GM12878 (cell line): ENCODE measurements at regions not wholly inside any gene's neighbourhood (a gene's known extent, or its start where the extent isn't known, plus 50 kb on each side); places are given as distances from the start of the nearest gene placed in this dataset.
"Not testable (repeated sequence)": the region's sequence is repeated elsewhere in the genome, so short reads cannot be mapped to it uniquely, and the experiment has no call there.

Experiments used
- ATAC-seq: fragments of 200-7000 bp; cut with Tn5 transposase; 3 replicates; pipeline ENCODE4 v1.9.1; 2020; ENCODE audit warnings: mild to moderate bottlenecking, moderate library complexity
- BruUV-seq: library from RNA; stranded (reverse); fragments of 400-500 nt; replicated peaks from 2 replicates; lab custom pipeline; 2021; lab: Mats Ljungman, UMichigan
- CTCF ChIA-PET: fragments of 300-600 bp; sonication (Branson Sonifier 250); formaldehyde crosslinking; extraction: SDS; loops from one replicate; lab custom pipeline; 2021; ENCODE audit warnings: inconsistent platforms; lab: Yijun Ruan, JAX
- POLR2A ChIA-PET: fragments of 350-600 bp; formaldehyde crosslinking; extraction: SDS; loops from one replicate; lab custom pipeline; 2021; ENCODE audit warnings: inconsistent platforms; lab: Charles Lee
- RAD21 ChIA-PET: fragments of 300-600 bp; sonication (Branson Sonifier 250); formaldehyde crosslinking; loops from one replicate; lab custom pipeline; 2023; ENCODE audit warnings: antibody characterized with exemption; ENCODE audit not compliant: unreplicated experiment; lab: Charles Lee
- SMC1A ChIA-PET: fragments of 300-600 bp; sonication (Branson Sonifier 250); formaldehyde crosslinking; loops from one replicate; lab custom pipeline; 2023; ENCODE audit not compliant: unreplicated experiment, uncharacterized antibody; lab: Charles Lee
- DNase-seq: peaks from one replicate; pipeline ENCODE4 v3.0.0-alpha.2; 2011; ENCODE audit warnings: low read depth, low spot score
- FAIRE-seq: peaks from 3 replicates; lab custom pipeline; 2011; peaks lifted over from hg19 to GRCh38; lab: Jason Lieb, UNC
- H2AFZ ChIP-seq: 2 replicates; pipeline ENCODE4 v1.6.0; 2011; ENCODE audit warnings: low read depth, low read length, control low read depth; ENCODE audit not compliant: control insufficient read depth
- H3K27ac ChIP-seq: 2 replicates; pipeline ENCODE4 v1.5.1; 2011; ENCODE audit warnings: control low read depth; ENCODE audit not compliant: control insufficient read depth, insufficient read depth
- H3K27me3 ChIP-seq, 2 experiments: replicated peaks in 1 of 2; 2 replicates each; pipeline versions ENCODE4 v1.6.0 to v1.6.1; 2011; ENCODE audit warnings: low read length in 1 of 2; ENCODE audit not compliant: control insufficient read depth in 2 of 2, insufficient read depth in 2 of 2
- H3K36me3 ChIP-seq, 2 experiments: 2 replicates each; pipeline ENCODE4 v1.5.1; 2011; ENCODE audit warnings: low read length in 1 of 2; ENCODE audit not compliant: control insufficient read depth in 2 of 2, insufficient read depth in 2 of 2
- H3K4me1 ChIP-seq: 2 replicates; pipeline ENCODE4 v1.6.1; 2011; ENCODE audit warnings: mild to moderate bottlenecking, low read length, moderate library complexity, mixed read lengths; ENCODE audit not compliant: control insufficient read depth, insufficient read depth
- H3K4me2 ChIP-seq: 2 replicates; pipeline ENCODE4 v1.6.0; 2011; ENCODE audit warnings: control low read depth; ENCODE audit not compliant: control insufficient read depth, insufficient read depth
- H3K4me3 ChIP-seq: fragments of 200-600 bp; sonication (generic); 2 replicates; pipeline ENCODE4 v1.5.1; 2016
- H3K79me2 ChIP-seq: 2 replicates; pipeline ENCODE4 v1.6.0; 2011; ENCODE audit warnings: low read length; ENCODE audit not compliant: control insufficient read depth, insufficient read depth
- H3K9ac ChIP-seq: 2 replicates; pipeline ENCODE4 v1.8.0; 2011; ENCODE audit warnings: low read length, control low read depth, mixed read lengths; ENCODE audit not compliant: control insufficient read depth, insufficient read depth
- H3K9me3 ChIP-seq: replicated peaks from 3 replicates; pipeline ENCODE4 v1.5.1; 2011; ENCODE audit warnings: mild to moderate bottlenecking, low read length; ENCODE audit not compliant: control insufficient read depth, insufficient read depth
- H4K20me1 ChIP-seq: 2 replicates; pipeline ENCODE4 v1.6.0; 2011; ENCODE audit not compliant: control insufficient read depth, insufficient read depth
- ATF2 ChIP-seq: IDR thresholded peaks from 2 replicates; pipeline ENCODE4 v1.6.1; 2012; ENCODE audit warnings: low read length, inconsistent platforms
- CBFB ChIP-seq: IDR thresholded peaks from 2 replicates; pipeline ENCODE4 v1.6.1; 2016; ENCODE audit warnings: antibody characterized with exemption, low read depth
- HDAC6 ChIP-seq: fragments of 200-600 bp; sonication (generic); IDR thresholded peaks from one replicate; pipeline ENCODE4 v1.8.0; 2017; ENCODE audit warnings: antibody characterized with exemption; ENCODE audit not compliant: unreplicated experiment
- MYB ChIP-seq: fragments of 150-350 bp; IDR thresholded peaks from 2 replicates; pipeline ENCODE4 v1.6.1; 2014; ENCODE audit warnings: mild to moderate bottlenecking, low read depth, low read length, borderline replicate concordance
- NBN ChIP-seq: fragments of 450-650 bp; IDR thresholded peaks from 2 replicates; pipeline ENCODE4 v1.6.1; 2016
- NR2C2 ChIP-seq: IDR thresholded peaks from 2 replicates; pipeline ENCODE4 v1.6.1; 2011; ENCODE audit warnings: borderline replicate concordance, low read depth; ENCODE audit not compliant: control insufficient read depth, insufficient read length
- POLR2AphosphoS5 ChIP-seq: IDR thresholded peaks from 2 replicates; pipeline ENCODE4 v1.6.1; 2011; ENCODE audit warnings: mild to moderate bottlenecking, low read length, inconsistent platforms
- RELA ChIP-seq: fragments of 450-650 bp; IDR thresholded peaks from 2 replicates; pipeline ENCODE4 v1.8.0; 2014; ENCODE audit warnings: borderline replicate concordance; ENCODE audit not compliant: partially characterized antibody
- STAT1 ChIP-seq: fragments of 450-650 bp; conservative IDR thresholded peaks from 2 replicates; pipeline ENCODE4 v1.6.1; 2014; ENCODE audit warnings: antibody characterized with exemption, mild to moderate bottlenecking
- STAT3 ChIP-seq: IDR thresholded peaks from 2 replicates; pipeline ENCODE4 v1.6.1; 2011; ENCODE audit warnings: low read depth, low read length, improper control_type of control experiment
- TARDBP ChIP-seq: IDR thresholded peaks from 2 replicates; pipeline ENCODE4 v1.6.1; 2016; ENCODE audit warnings: borderline replicate concordance
- TBL1XR1 ChIP-seq: IDR thresholded peaks from 2 replicates; pipeline ENCODE4 v1.6.1; 2012; ENCODE audit warnings: low read depth, low read length, improper control_type of control experiment
- USF1 ChIP-seq: IDR thresholded peaks from 2 replicates; pipeline ENCODE4 v1.6.1; 2011; ENCODE audit warnings: borderline replicate concordance, low read depth, mild to moderate bottlenecking, moderate library complexity, mixed read lengths, low read length; ENCODE audit not compliant: insufficient read depth; ENCODE audit errors: extremely low read length
- ZNF217 ChIP-seq: fragments of 450-650 bp; IDR thresholded peaks from 2 replicates; pipeline ENCODE4 v1.6.1; 2017; ENCODE audit warnings: antibody characterized with exemption, mild to moderate bottlenecking
- ZNF622 ChIP-seq: fragments of 450-650 bp; IDR thresholded peaks from 2 replicates; pipeline ENCODE4 v1.6.1; 2017; ENCODE audit warnings: mild to moderate bottlenecking, inconsistent platforms
- WGBS: methylation state at CpG from one replicate; pipeline ENCODE4 v1.1.6; 2016; ENCODE audit warnings: low lambda C conversion rate; ENCODE audit not compliant: insufficient replicate concordance, insufficient coverage; ENCODE audit errors: missing lambda C conversion rate; 5-methylcytosine and 5-hydroxymethylcytosine counted together
- in situ Hi-C: fragments of 300-500 bp; cut with MboI; formaldehyde crosslinking; loops from 9 replicates; pipeline ENCODE4 v1.14.3; 2018; ENCODE audit warnings: mixed read lengths
- intact Hi-C: fragments of 100-400 bp; cut with micrococcal nuclease; formaldehyde crosslinking; loops from one replicate; pipeline ENCODE4 v1.14.2; 2022; ENCODE audit not compliant: unreplicated experiment

GRCh38 chr5:87141544-87141943 is 126.1 kb upstream of the RASA1 start:
- no peak overlapping the region for H3K4me3 ChIP-seq
- CTCF ChIA-PET, result no interaction called here
- SMC1A ChIA-PET, result no interaction called here
- RAD21 ChIA-PET, result interaction anchor here (0.7 kb wide), 1 partner anchor 40 kb away, joined by 3 read pairs; no protein-coding TSS in a partner anchor
- H3K36me3 ChIP-seq, result no peaks in the 10 kb centered on the region
- intact Hi-C loops, result no loop called here
- no peaks in the 10 kb centered on the region for H3K79me2 ChIP-seq
- H3K9ac ChIP-seq, result no peak overlapping the region
- no peaks in the 10 kb centered on the region for H3K27me3 ChIP-seq
- ATAC-seq (no peak), FAIRE-seq (no peak), DNase-seq (no peak)
- H3K27ac ChIP-seq, result no peak overlapping the region
- POLR2A ChIA-PET, result no interaction called here
- H4K20me1 ChIP-seq, result no peaks in the 10 kb centered on the region
- no peaks in the 10 kb centered on the region for H3K4me1 ChIP-seq
- in situ Hi-C loops, result no loop called here
- no peak overlapping the region for H2AFZ ChIP-seq
- WGBS, result 95% methylated on average over 1 of the region's 1 CpG
- H3K4me2 ChIP-seq, result no peak overlapping the region
- H3K9me3 ChIP-seq, result no peaks in the 10 kb centered on the region
- BruUV-seq, result no TSS peak
- no peak for TF ChIP-seq ZNF217
- TF ChIP-seq ZNF622, result no peak
- TF ChIP-seq ATF2, result no peak
- TF ChIP-seq HDAC6, result no peak
- no peak for TF ChIP-seq TARDBP
- no peak for TF ChIP-seq RELA
- no peak for TF ChIP-seq MYB
- TF ChIP-seq TBL1XR1, result no peak
- TF ChIP-seq NBN, result no peak
- TF ChIP-seq NR2C2, result no peak
- no peak for TF ChIP-seq STAT1
- TF ChIP-seq POLR2AphosphoS5, result no peak
- TF ChIP-seq USF1, result no peak
- TF ChIP-seq STAT3, result no peak
- no peak for TF ChIP-seq CBFB

GRCh38 chr5:87145853-87146252 is 121.8 kb upstream of the RASA1 start:
- POLR2A ChIA-PET, BruUV-seq, H4K20me1 ChIP-seq, H3K9ac ChIP-seq, H3K36me3 ChIP-seq, intact Hi-C loops, DNase-seq, RAD21 ChIA-PET, H3K9me3 ChIP-seq, FAIRE-seq, H3K4me3 ChIP-seq, H3K27me3 ChIP-seq, H3K79me2 ChIP-seq, in situ Hi-C loops, ATAC-seq, H2AFZ ChIP-seq, H3K4me1 ChIP-seq, CTCF ChIA-PET, H3K4me2 ChIP-seq, H3K27ac ChIP-seq: not testable (repeated sequence)
- SMC1A ChIA-PET, result interaction anchor here (0.6 to 1.5 kb wide), 3 partner anchors 11 to 116 kb away, joined by 3 to 4 read pairs (median 3); no protein-coding TSS in a partner anchor
- 100% methylated on average over 1 of the region's 1 CpG for WGBS
